ENCODE measurements at regions not wholly inside any gene's neighbourhood (a gene's known extent, or its start where the extent isn't known, plus 50 kb on each side); places are given as distances from the start of the nearest gene placed in this dataset.

GRCh38 chr6:141914646-141915045, 218.1 kb upstream of the GJE1 start:
- Mint-ChIP-seq H3K4me1 (no peaks in the 10 kb centered on the region), H3K4me3 (no peak overlapping the region), H3K36me3 (ENCODE audit: low read depth) (no peaks in the 10 kb centered on the region), H3K27me3 (ENCODE audit: low read depth) (no peaks in the 10 kb centered on the region), H3K9me3 (no peaks in the 10 kb centered on the region), H3K27ac (ENCODE audit: unreplicated experiment) (no peak overlapping the region)
- TF ChIP-seq, protein P1, sequence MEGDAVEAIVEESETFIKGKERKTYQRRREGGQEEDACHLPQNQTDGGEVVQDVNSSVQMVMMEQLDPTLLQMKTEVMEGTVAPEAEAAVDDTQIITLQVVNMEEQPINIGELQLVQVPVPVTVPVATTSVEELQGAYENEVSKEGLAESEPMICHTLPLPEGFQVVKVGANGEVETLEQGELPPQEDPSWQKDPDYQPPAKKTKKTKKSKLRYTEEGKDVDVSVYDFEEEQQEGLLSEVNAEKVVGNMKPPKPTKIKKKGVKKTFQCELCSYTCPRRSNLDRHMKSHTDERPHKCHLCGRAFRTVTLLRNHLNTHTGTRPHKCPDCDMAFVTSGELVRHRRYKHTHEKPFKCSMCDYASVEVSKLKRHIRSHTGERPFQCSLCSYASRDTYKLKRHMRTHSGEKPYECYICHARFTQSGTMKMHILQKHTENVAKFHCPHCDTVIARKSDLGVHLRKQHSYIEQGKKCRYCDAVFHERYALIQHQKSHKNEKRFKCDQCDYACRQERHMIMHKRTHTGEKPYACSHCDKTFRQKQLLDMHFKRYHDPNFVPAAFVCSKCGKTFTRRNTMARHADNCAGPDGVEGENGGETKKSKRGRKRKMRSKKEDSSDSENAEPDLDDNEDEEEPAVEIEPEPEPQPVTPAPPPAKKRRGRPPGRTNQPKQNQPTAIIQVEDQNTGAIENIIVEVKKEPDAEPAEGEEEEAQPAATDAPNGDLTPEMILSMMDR (conservative IDR thresholded peaks at IDR 0.05) = no peak
- no peak for DNase-seq (ENCODE audit: low read depth, low spot score)

GRCh38 chr6:141906569-141907080, 226.1 kb upstream of the GJE1 start:
- TF ChIP-seq, protein P1 (conservative IDR thresholded peaks at IDR 0.05) = no peak
- Mint-ChIP-seq H3K4me1 (no peaks in the 10 kb centered on the region), H3K4me3 (no peak overlapping the region), H3K27me3 (ENCODE audit: low read depth) (no peaks in the 10 kb centered on the region), H3K27ac (ENCODE audit: unreplicated experiment) (no peak overlapping the region), H3K36me3 (ENCODE audit: low read depth) (no peaks in the 10 kb centered on the region), H3K9me3 (peaks cover 4% of the 10 kb centered on the region)
- DNase-seq (ENCODE audit: low read depth, low spot score) = no peak

DNA sequence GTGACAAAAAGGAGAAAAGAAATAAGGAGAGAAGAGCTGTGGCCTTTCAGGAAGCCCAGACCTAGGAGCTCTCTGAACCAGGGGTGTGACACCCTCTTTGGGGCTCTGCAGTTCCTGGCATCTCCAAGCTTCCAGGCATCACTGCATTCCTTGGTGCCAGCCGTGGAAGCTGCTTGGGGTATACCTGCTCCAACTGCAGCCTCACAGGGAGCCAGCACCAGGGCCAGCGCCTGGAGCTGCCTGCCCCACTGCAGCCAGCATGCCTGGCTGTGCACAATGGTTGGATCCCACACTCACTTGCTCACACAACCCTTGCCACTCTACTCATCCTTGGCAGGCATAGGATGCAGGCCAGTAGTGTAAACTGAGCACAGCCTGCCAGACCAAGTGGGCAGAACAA, 242.1 kb upstream of the GJE1 start:
- DNase-seq (ENCODE audit: low read depth, low spot score) = no peak
- H3K9me3 Mint-ChIP-seq = peaks cover 21% of the 10 kb centered on the region
- H3K36me3 Mint-ChIP-seq (ENCODE audit: low read depth) = peaks cover 15% of the 10 kb centered on the region
- H3K4me3 Mint-ChIP-seq = no peak overlapping the region
- no peaks in the 10 kb centered on the region for H3K27me3 Mint-ChIP-seq (ENCODE audit: low read depth)
- H3K27ac Mint-ChIP-seq (ENCODE audit: unreplicated experiment) = no peak overlapping the region
- H3K4me1 Mint-ChIP-seq = no peaks in the 10 kb centered on the region
- TF ChIP-seq, protein P1 (conservative IDR thresholded peaks at IDR 0.05) = no peak

GRCh38 chr6:141884850-141885249, 247.9 kb upstream of the GJE1 start:
- peaks cover 27% of the 10 kb centered on the region for H3K9me3 Mint-ChIP-seq
- no peaks in the 10 kb centered on the region for H3K4me1 Mint-ChIP-seq
- H3K27ac Mint-ChIP-seq (ENCODE audit: unreplicated experiment) = no peak overlapping the region
- no peaks in the 10 kb centered on the region for H3K27me3 Mint-ChIP-seq (ENCODE audit: low read depth)
- H3K4me3 Mint-ChIP-seq = no peak overlapping the region
- H3K36me3 Mint-ChIP-seq (ENCODE audit: low read depth) = peaks cover 17% of the 10 kb centered on the region
- TF ChIP-seq, protein P1 (conservative IDR thresholded peaks at IDR 0.05) = no peak
- DNase-seq (ENCODE audit: low read depth, low spot score) = no peak

DNA sequence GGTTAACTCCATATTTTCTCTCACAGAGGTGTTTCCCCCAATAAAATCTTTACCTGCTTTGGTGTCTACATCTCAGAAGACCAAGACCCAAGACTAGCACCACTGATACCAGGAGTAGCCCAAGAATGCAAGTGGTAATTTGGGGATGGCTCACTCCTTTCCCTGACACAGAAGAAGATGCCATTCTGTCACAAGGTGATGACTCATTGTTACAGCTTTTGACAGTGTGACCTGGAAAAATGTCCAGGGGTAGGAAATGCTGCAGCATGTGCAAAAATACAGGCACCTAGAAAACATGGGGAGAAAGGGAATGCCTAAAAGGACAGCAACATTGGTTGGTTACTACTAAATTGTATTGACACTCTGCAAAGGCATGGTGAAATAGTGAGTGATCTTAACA, 254.0 kb upstream of the GJE1 start:
- H3K27ac Mint-ChIP-seq (ENCODE audit: unreplicated experiment) = no peak overlapping the region
- no peak for DNase-seq (ENCODE audit: low read depth, low spot score)
- TF ChIP-seq, protein P1 (conservative IDR thresholded peaks at IDR 0.05) = no peak
- no peak overlapping the region for H3K4me3 Mint-ChIP-seq
- H3K27me3 Mint-ChIP-seq (ENCODE audit: low read depth) = no peaks in the 10 kb centered on the region
- H3K36me3 Mint-ChIP-seq (ENCODE audit: low read depth) = no peaks in the 10 kb centered on the region
- H3K9me3 Mint-ChIP-seq = peaks cover 3% of the 10 kb centered on the region
- no peaks in the 10 kb centered on the region for H3K4me1 Mint-ChIP-seq

All from neural crest cell (in vitro differentiated cells).